ENCODE measurements at regions not wholly inside any gene's neighbourhood (a gene's known extent, or its start where the extent isn't known, plus 50 kb on each side); places are given as distances from the start of the nearest gene placed in this dataset.

- no peak for DNase-seq (ENCODE audit: low read depth, low spot score)
- TF ChIP-seq, protein P1, sequence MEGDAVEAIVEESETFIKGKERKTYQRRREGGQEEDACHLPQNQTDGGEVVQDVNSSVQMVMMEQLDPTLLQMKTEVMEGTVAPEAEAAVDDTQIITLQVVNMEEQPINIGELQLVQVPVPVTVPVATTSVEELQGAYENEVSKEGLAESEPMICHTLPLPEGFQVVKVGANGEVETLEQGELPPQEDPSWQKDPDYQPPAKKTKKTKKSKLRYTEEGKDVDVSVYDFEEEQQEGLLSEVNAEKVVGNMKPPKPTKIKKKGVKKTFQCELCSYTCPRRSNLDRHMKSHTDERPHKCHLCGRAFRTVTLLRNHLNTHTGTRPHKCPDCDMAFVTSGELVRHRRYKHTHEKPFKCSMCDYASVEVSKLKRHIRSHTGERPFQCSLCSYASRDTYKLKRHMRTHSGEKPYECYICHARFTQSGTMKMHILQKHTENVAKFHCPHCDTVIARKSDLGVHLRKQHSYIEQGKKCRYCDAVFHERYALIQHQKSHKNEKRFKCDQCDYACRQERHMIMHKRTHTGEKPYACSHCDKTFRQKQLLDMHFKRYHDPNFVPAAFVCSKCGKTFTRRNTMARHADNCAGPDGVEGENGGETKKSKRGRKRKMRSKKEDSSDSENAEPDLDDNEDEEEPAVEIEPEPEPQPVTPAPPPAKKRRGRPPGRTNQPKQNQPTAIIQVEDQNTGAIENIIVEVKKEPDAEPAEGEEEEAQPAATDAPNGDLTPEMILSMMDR (IDR thresholded peaks at IDR 0.05; ENCODE audit: low read depth, low read length) = no peak
- no peak overlapping the region for H3K4me3 ChIP-seq (ENCODE audit: low read depth, low read length)
- in situ Hi-C loops (cut with HindIII; ENCODE audit: low sequenced_read_pairs) = no loop called here
Observed at GRCh38 chr9:82417501-82417900, 428.9 kb downstream of the SPATA31D1 start.

GRCh38 chr9:82418334-82418733, 429.8 kb downstream of the SPATA31D1 start:
- H3K4me3 ChIP-seq (ENCODE audit: low read depth, low read length) = no peak overlapping the region
- DNase-seq (ENCODE audit: low read depth, low spot score) = peak; percentile 10
- TF ChIP-seq, protein P1 (IDR thresholded peaks at IDR 0.05; ENCODE audit: low read depth, low read length) = no peak
- in situ Hi-C loops (cut with HindIII; ENCODE audit: low sequenced_read_pairs) = no loop called here

- in situ Hi-C loops (cut with HindIII; ENCODE audit: low sequenced_read_pairs) = no loop called here
Observed at GRCh38 chr9:82419696-82420486, 431.3 kb downstream of the SPATA31D1 start.

GRCh38 chr9:82421498-82421897, 432.9 kb downstream of the SPATA31D1 start:
- H3K4me3 ChIP-seq (ENCODE audit: low read depth, low read length) = no peak overlapping the region
- in situ Hi-C loops (cut with HindIII; ENCODE audit: low sequenced_read_pairs) = no loop called here
- DNase-seq (ENCODE audit: low read depth, low spot score) = peak; percentile 8
- TF ChIP-seq, protein P1 (IDR thresholded peaks at IDR 0.05; ENCODE audit: low read depth, low read length) = no peak

More at GRCh38 chr9:82419696-82420486, 431.3 kb downstream of the SPATA31D1 start:
- TF ChIP-seq, protein P1 (IDR thresholded peaks at IDR 0.05; ENCODE audit: low read depth, low read length) = no peak
- no peak for DNase-seq (ENCODE audit: low read depth, low spot score)
- no peak overlapping the region for H3K4me3 ChIP-seq (ENCODE audit: low read depth, low read length)

GRCh38 chr9:82423700-82424099, 435.1 kb downstream of the SPATA31D1 start:
- in situ Hi-C loops (cut with HindIII; ENCODE audit: low sequenced_read_pairs) = no loop called here
- no peak for DNase-seq (ENCODE audit: low read depth, low spot score)
- TF ChIP-seq, protein P1 (IDR thresholded peaks at IDR 0.05; ENCODE audit: low read depth, low read length) = no peak
- no peak overlapping the region for H3K4me3 ChIP-seq (ENCODE audit: low read depth, low read length)

DNA sequence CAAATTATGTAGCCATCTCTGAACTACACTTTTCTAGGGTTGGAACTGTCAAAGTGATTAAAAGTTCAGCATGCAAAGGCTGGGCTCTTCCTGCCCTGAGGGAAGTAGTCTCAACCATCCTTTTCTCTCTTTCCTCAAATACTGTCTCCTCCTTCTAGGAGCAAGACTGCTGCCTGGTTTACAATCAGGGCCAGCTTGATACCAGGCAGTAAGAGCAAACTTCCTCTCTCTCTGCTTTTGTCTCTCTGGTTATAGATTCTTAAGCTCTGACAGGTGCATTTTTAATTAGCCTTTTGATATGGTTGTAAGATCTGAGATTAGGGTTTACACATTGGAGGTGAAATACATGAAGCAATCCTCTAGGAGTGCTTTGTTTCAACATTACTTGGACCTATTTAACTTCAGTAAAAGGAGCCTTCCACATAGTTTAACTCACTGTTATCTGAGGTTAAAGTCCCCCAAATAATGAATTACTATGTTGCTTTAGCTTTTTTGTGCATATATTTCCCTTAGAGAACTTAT, 436.1 kb downstream of the SPATA31D1 start:
- in situ Hi-C loops (cut with HindIII; ENCODE audit: low sequenced_read_pairs) = no loop called here
- TF ChIP-seq, protein P1 (IDR thresholded peaks at IDR 0.05; ENCODE audit: low read depth, low read length) = no peak
- no peak for DNase-seq (ENCODE audit: low read depth, low spot score)
- H3K4me3 ChIP-seq (ENCODE audit: low read depth, low read length) = no peak overlapping the region

All from astrocyte of the spinal cord (primary cell).